Neutrophil (primary cell): ENCODE measurements at regions not wholly inside any gene's neighbourhood (a gene's known extent, or its start where the extent isn't known, plus 50 kb on each side); places are given as distances from the start of the nearest gene placed in this dataset.

Experiments
- H3K27ac ChIP-seq: fragments of 200-600 bp; sonication (generic); 2 replicates; pipeline ENCODE4 v1.5.1; 2016; ENCODE audit warnings: mild to moderate bottlenecking, moderate library complexity
- H3K27me3 ChIP-seq: fragments of 200-600 bp; sonication (generic); 2 replicates; pipeline ENCODE4 v1.6.0; 2016; ENCODE audit warnings: mild to moderate bottlenecking
- H3K36me3 ChIP-seq: fragments of 200-600 bp; sonication (generic); 2 replicates; pipeline ENCODE4 v1.5.1; 2017
- H3K4me1 ChIP-seq, 2 experiments: fragments of 200-600 bp in 1 of 2; sonication (generic) in 1 of 2; 1 replicate in 1 of 2; 2 replicates in 1 of 2; pipeline versions ENCODE4 v1.5.1 to v1.6.1; 2013 to 2016; ENCODE audit warnings: low read depth in 1 of 2, low read length in 1 of 2, mild to moderate bottlenecking in 1 of 2, moderate library complexity in 1 of 2; ENCODE audit not compliant: control insufficient read depth in 1 of 2, insufficient read depth in 1 of 2
- H3K4me3 ChIP-seq, 2 experiments: fragments of 200-600 bp in 1 of 2; sonication (generic) in 1 of 2; 1 replicate in 1 of 2; 2 replicates in 1 of 2; pipeline ENCODE4 v1.5.1; 2013 to 2016; ENCODE audit warnings: low read depth in 1 of 2, low read length in 1 of 2, mild to moderate bottlenecking in 1 of 2, moderate library complexity in 1 of 2
- H3K9me3 ChIP-seq: fragments of 200-600 bp; sonication (generic); 2 replicates; pipeline ENCODE4 v1.5.1; 2016
- CTCF ChIP-seq: fragments of 200-600 bp; sonication (generic); IDR thresholded peaks from 2 replicates; pipeline ENCODE4 v1.5.1; 2016; ENCODE audit warnings: antibody characterized with exemption

GRCh38 chr2:81940266-81940955 is 1635.9 kb upstream of the LRRTM1 start:
- TF ChIP-seq CTCF = no peak
- no peaks in the 10 kb centered on the region for H3K27me3 ChIP-seq
- no peaks in the 10 kb centered on the region for H3K4me1 ChIP-seq
- H3K36me3 ChIP-seq = no peaks in the 10 kb centered on the region
- H3K9me3 ChIP-seq = no peaks in the 10 kb centered on the region
- H3K4me3 ChIP-seq = no peak overlapping the region
- H3K27ac ChIP-seq = no peak overlapping the region

GRCh38 chr2:81937944-81938343 is 1633.4 kb upstream of the LRRTM1 start:
- H3K9me3 ChIP-seq = no peaks in the 10 kb centered on the region
- no peak for TF ChIP-seq CTCF
- no peaks in the 10 kb centered on the region for H3K36me3 ChIP-seq
- H3K27me3 ChIP-seq = no peaks in the 10 kb centered on the region
- H3K4me1 ChIP-seq = no peaks in the 10 kb centered on the region
- H3K4me3 ChIP-seq = no peak overlapping the region
- H3K27ac ChIP-seq = no peak overlapping the region

GRCh38 chr2:81903534-81903933 is 1599.0 kb upstream of the LRRTM1 start:
- Histone ChIP-seq H3K9me3 (no peaks in the 10 kb centered on the region), H3K4me3 (no peak overlapping the region), H3K4me1 (no peaks in the 10 kb centered on the region), H3K36me3 (no peaks in the 10 kb centered on the region), H3K27ac (no peak overlapping the region), H3K27me3 (no peaks in the 10 kb centered on the region)
- TF ChIP-seq CTCF = no peak

- Histone ChIP-seq H3K27me3 (no peaks in the 10 kb centered on the region), H3K36me3 (no peaks in the 10 kb centered on the region), H3K4me3 (no peak overlapping the region), H3K4me1 (no peaks in the 10 kb centered on the region), H3K27ac (no peak overlapping the region), H3K9me3 (no peaks in the 10 kb centered on the region)
- no peak for TF ChIP-seq CTCF
Measured at GRCh38 chr2:81901017-81901416, 1596.5 kb upstream of the LRRTM1 start.

- no peak overlapping the region for H3K27ac ChIP-seq
- no peaks in the 10 kb centered on the region for H3K27me3 ChIP-seq
- no peaks in the 10 kb centered on the region for H3K36me3 ChIP-seq
- H3K4me1 ChIP-seq = no peaks in the 10 kb centered on the region
- H3K4me3 ChIP-seq = no peak overlapping the region
- no peaks in the 10 kb centered on the region for H3K9me3 ChIP-seq
- TF ChIP-seq CTCF = no peak
Measured at GRCh38 chr2:81895620-81896250, 1591.2 kb upstream of the LRRTM1 start.
